ENCODE measurements at regions not wholly inside any gene's neighbourhood (a gene's known extent, or its start where the extent isn't known, plus 50 kb on each side); places are given as distances from the start of the nearest gene placed in this dataset.
A peak's percentile ranks its signal among the peaks of the same experiment; 100 is the strongest.
"Not testable (repeated sequence)": the region's sequence is repeated elsewhere in the genome, so short reads cannot be mapped to it uniquely, and the experiment has no call there.

- peaks cover 25% of the 10 kb centered on the region for H3K4me1 Mint-ChIP-seq
- not testable (repeated sequence) for ATAC-seq
These were observed 101.5 kb upstream of the POMZP3 start for GRCh38 chr7:76728571-76728974.

GRCh38 chr7:76723928-76724327 is 96.8 kb upstream of the POMZP3 start:
- Mint-ChIP-seq H3K9me3 (peaks cover 12% of the 10 kb centered on the region), H3K36me3 (peaks cover 11% of the 10 kb centered on the region), H3K4me1 (peaks cover 29% of the 10 kb centered on the region)
- CTCF ChIA-PET; H3K27ac Mint-ChIP-seq; POLR2A ChIA-PET; ATAC-seq; DNase-seq (ENCODE audit: low spot score); H3K4me3 Mint-ChIP-seq; H3K27me3 Mint-ChIP-seq (ENCODE audit: low read depth): not testable (repeated sequence)

More at GRCh38 chr7:76728571-76728974, 101.5 kb upstream of the POMZP3 start:
- Mint-ChIP-seq H3K36me3 (peaks cover 14% of the 10 kb centered on the region), H3K9me3 (peaks cover 10% of the 10 kb centered on the region), H3K27ac (peak overlapping the region; percentile 96), H3K4me3 (peak overlapping the region; percentile 87)
- CTCF ChIA-PET; POLR2A ChIA-PET; H3K27me3 Mint-ChIP-seq (ENCODE audit: low read depth): not testable (repeated sequence)
- peak; percentile 67 for DNase-seq (ENCODE audit: low spot score)
- TF ChIP-seq MAX (CRISPR knock-in tag; IDR thresholded peaks at IDR 0.05) (peak; percentile 51; the same call in 1 of the 2 replicates), ZNF281 (CRISPR knock-in tag; IDR thresholded peaks at IDR 0.05) (peak; percentile 88; the same call in 1 of the 2 replicates), FOXK1 (CRISPR knock-in tag; IDR thresholded peaks at IDR 0.05) (peak; percentile 77), ETV6 (CRISPR knock-in tag; IDR thresholded peaks at IDR 0.05) (peak; percentile 58; the same call in 1 of the 2 replicates)

- H3K4me3 Mint-ChIP-seq; ATAC-seq; H3K4me1 Mint-ChIP-seq; CTCF ChIA-PET; POLR2A ChIA-PET; DNase-seq (ENCODE audit: low spot score); H3K27ac Mint-ChIP-seq; H3K27me3 Mint-ChIP-seq (ENCODE audit: low read depth): not testable (repeated sequence)
- peaks cover 27% of the 10 kb centered on the region for H3K36me3 Mint-ChIP-seq
- peaks cover 29% of the 10 kb centered on the region for H3K9me3 Mint-ChIP-seq
These were observed 89.5 kb upstream of the POMZP3 start for GRCh38 chr7:76716551-76716950.

GRCh38 chr7:76712926-76713325 is 85.8 kb upstream of the POMZP3 start:
- not testable (repeated sequence) for H3K4me1 Mint-ChIP-seq, H3K27ac Mint-ChIP-seq

GRCh38 chr7:76711648-76712047 is 84.6 kb upstream of the POMZP3 start:
- Mint-ChIP-seq H3K36me3 (peaks cover 13% of the 10 kb centered on the region), H3K9me3 (peaks cover 19% of the 10 kb centered on the region)
- H3K4me3 Mint-ChIP-seq; CTCF ChIA-PET; POLR2A ChIA-PET; H3K27me3 Mint-ChIP-seq (ENCODE audit: low read depth); H3K4me1 Mint-ChIP-seq; H3K27ac Mint-ChIP-seq; DNase-seq (ENCODE audit: low spot score); ATAC-seq: not testable (repeated sequence)

More at GRCh38 chr7:76712926-76713325, 85.8 kb upstream of the POMZP3 start:
- ATAC-seq; DNase-seq (ENCODE audit: low spot score); CTCF ChIA-PET; H3K4me3 Mint-ChIP-seq; H3K27me3 Mint-ChIP-seq (ENCODE audit: low read depth); POLR2A ChIA-PET: not testable (repeated sequence)
- H3K9me3 Mint-ChIP-seq: peaks cover 23% of the 10 kb centered on the region
- peaks cover 23% of the 10 kb centered on the region for H3K36me3 Mint-ChIP-seq

- H3K4me1 Mint-ChIP-seq; POLR2A ChIA-PET; H3K27me3 Mint-ChIP-seq (ENCODE audit: low read depth); H3K9me3 Mint-ChIP-seq; H3K4me3 Mint-ChIP-seq; H3K27ac Mint-ChIP-seq; H3K36me3 Mint-ChIP-seq; CTCF ChIA-PET: not testable (repeated sequence)
- peak; percentile 99 for ATAC-seq
- DNase-seq (ENCODE audit: low spot score): peak; percentile 35
These were observed 82.6 kb upstream of the POMZP3 start for GRCh38 chr7:76709703-76710102.

GRCh38 chr7:76708446-76708845 is 81.4 kb upstream of the POMZP3 start:
- H3K36me3 Mint-ChIP-seq; H3K4me1 Mint-ChIP-seq; ATAC-seq; POLR2A ChIA-PET; DNase-seq (ENCODE audit: low spot score); CTCF ChIA-PET; H3K9me3 Mint-ChIP-seq; H3K4me3 Mint-ChIP-seq; H3K27ac Mint-ChIP-seq; H3K27me3 Mint-ChIP-seq (ENCODE audit: low read depth): not testable (repeated sequence)

- H3K4me3 Mint-ChIP-seq, POLR2A ChIA-PET: not testable (repeated sequence)
These were observed 76.7 kb upstream of the POMZP3 start for GRCh38 chr7:76703815-76704214.

GRCh38 chr7:76686277-76686676 is 59.2 kb upstream of the POMZP3 start:
- DNase-seq (ENCODE audit: low spot score); H3K9me3 Mint-ChIP-seq; CTCF ChIA-PET; POLR2A ChIA-PET; H3K27me3 Mint-ChIP-seq (ENCODE audit: low read depth); ATAC-seq; H3K27ac Mint-ChIP-seq; H3K36me3 Mint-ChIP-seq; H3K4me3 Mint-ChIP-seq: not testable (repeated sequence)
- peaks cover 31% of the 10 kb centered on the region for H3K4me1 Mint-ChIP-seq

More at GRCh38 chr7:76703815-76704214, 76.7 kb upstream of the POMZP3 start:
- H3K9me3 Mint-ChIP-seq; H3K4me1 Mint-ChIP-seq; CTCF ChIA-PET; ATAC-seq; H3K27me3 Mint-ChIP-seq (ENCODE audit: low read depth); H3K27ac Mint-ChIP-seq; DNase-seq (ENCODE audit: low spot score); H3K36me3 Mint-ChIP-seq: not testable (repeated sequence)

- DNase-seq (ENCODE audit: low spot score); H3K27ac Mint-ChIP-seq; H3K9me3 Mint-ChIP-seq; H3K27me3 Mint-ChIP-seq (ENCODE audit: low read depth); POLR2A ChIA-PET; ATAC-seq; H3K36me3 Mint-ChIP-seq; H3K4me3 Mint-ChIP-seq; CTCF ChIA-PET: not testable (repeated sequence)
- peaks cover 39% of the 10 kb centered on the region for H3K4me1 Mint-ChIP-seq
These were observed 57.7 kb upstream of the POMZP3 start for GRCh38 chr7:76684737-76685136.

GRCh38 chr7:76683631-76684030 is 56.6 kb upstream of the POMZP3 start:
- H3K4me1 Mint-ChIP-seq: peaks cover 48% of the 10 kb centered on the region
- DNase-seq (ENCODE audit: low spot score); H3K36me3 Mint-ChIP-seq; ATAC-seq; H3K9me3 Mint-ChIP-seq; H3K4me3 Mint-ChIP-seq; CTCF ChIA-PET; H3K27me3 Mint-ChIP-seq (ENCODE audit: low read depth); POLR2A ChIA-PET: not testable (repeated sequence)
- H3K27ac Mint-ChIP-seq: peak overlapping the region; percentile 69; the same call in 1 of the 2 replicates

Data from WTC11 (cell line).